Loucy (cell line): ENCODE measurements at regions not wholly inside any gene's neighbourhood (a gene's known extent, or its start where the extent isn't known, plus 50 kb on each side); places are given as distances from the start of the nearest gene placed in this dataset.

Source experiments
- H2AFZ ChIP-seq: fragments of 200-600 bp; sonication (generic); 2 replicates; pipeline ENCODE4 v1.6.0; 2016; ENCODE audit warnings: antibody characterized with exemption, mild to moderate bottlenecking, low read length, moderate library complexity
- H3F3A ChIP-seq: fragments of 200-600 bp; 2 replicates; pipeline ENCODE4 v1.6.0; 2016; ENCODE audit warnings: antibody characterized with exemption, low read depth, mild to moderate bottlenecking
- H3K27me3 ChIP-seq: fragments of 200-600 bp; sonication (generic); 2 replicates; pipeline ENCODE4 v1.6.1; 2014; ENCODE audit warnings: low read length, mild to moderate bottlenecking; ENCODE audit not compliant: insufficient read depth, poor library complexity, severe bottlenecking
- H3K36me3 ChIP-seq: fragments of 200-600 bp; sonication (generic); 2 replicates; pipeline ENCODE4 v1.6.1; 2016; ENCODE audit warnings: low read length; ENCODE audit not compliant: insufficient read depth
- H3K4me1 ChIP-seq: fragments of 200-600 bp; sonication (generic); 2 replicates; pipeline ENCODE4 v1.5.1; 2014; ENCODE audit warnings: low read length, mild to moderate bottlenecking; ENCODE audit not compliant: insufficient read depth, poor library complexity, severe bottlenecking
- H3K4me2 ChIP-seq: fragments of 200-600 bp; sonication (generic); 2 replicates; pipeline ENCODE4 v1.6.0; 2014; ENCODE audit warnings: antibody characterized with exemption, low read length, low read depth, mild to moderate bottlenecking; ENCODE audit not compliant: poor library complexity, severe bottlenecking
- H3K4me3 ChIP-seq: fragments of 200-600 bp; sonication (generic); 2 replicates; pipeline ENCODE4 v1.5.1; 2014; ENCODE audit warnings: low read length, mild to moderate bottlenecking, mixed read lengths; ENCODE audit not compliant: poor library complexity, severe bottlenecking
- H3K79me2 ChIP-seq: fragments of 200-600 bp; sonication (generic); 2 replicates; pipeline ENCODE4 v1.6.1; 2014; ENCODE audit warnings: low read length; ENCODE audit not compliant: insufficient read depth
- H3K9ac ChIP-seq: fragments of 200-600 bp; sonication (generic); 2 replicates; pipeline ENCODE4 v1.6.0; 2014; ENCODE audit warnings: mild to moderate bottlenecking, low read depth, low read length, moderate library complexity; ENCODE audit not compliant: poor library complexity, severe bottlenecking
- H3K9me2 ChIP-seq: fragments of 200-600 bp; sonication (generic); replicated peaks from 2 replicates; pipeline ENCODE4 v1.6.1; 2016; ENCODE audit warnings: low read depth, low read length, mixed read lengths
- H3K9me3 ChIP-seq: fragments of 200-600 bp; sonication (generic); 2 replicates; pipeline ENCODE4 v1.6.1; 2014; ENCODE audit warnings: mild to moderate bottlenecking, antibody characterized with exemption, low read length, low read depth; ENCODE audit not compliant: insufficient read depth
- H4K20me1 ChIP-seq: fragments of 200-600 bp; sonication (generic); 2 replicates; pipeline ENCODE4 v1.6.0; 2014; ENCODE audit warnings: antibody characterized with exemption, low read length, mild to moderate bottlenecking; ENCODE audit not compliant: insufficient read depth, poor library complexity, severe bottlenecking
- CTCF ChIP-seq: fragments of 200-600 bp; sonication (generic); conservative IDR thresholded peaks from 2 replicates; pipeline ENCODE4 v1.5.1; 2014; ENCODE audit warnings: mild to moderate bottlenecking, antibody characterized with exemption, low read length
- EZH2phosphoT487 ChIP-seq: fragments of 200-600 bp; IDR thresholded peaks from 2 replicates; pipeline ENCODE4 v1.6.1; 2018; ENCODE audit warnings: antibody characterized with exemption, mild to moderate bottlenecking, moderate library complexity, borderline replicate concordance

- no peak overlapping the region for H2AFZ ChIP-seq
- H3K36me3 ChIP-seq: no peaks in the 10 kb centered on the region
- no peaks in the 10 kb centered on the region for H3K79me2 ChIP-seq
- H3K4me1 ChIP-seq: no peaks in the 10 kb centered on the region
- H3K9ac ChIP-seq: no peak overlapping the region
- no peak overlapping the region for H3K4me3 ChIP-seq
- no peaks in the 10 kb centered on the region for H3K27me3 ChIP-seq
- H3K9me2 ChIP-seq: no peaks in the 10 kb centered on the region
- H3F3A ChIP-seq: no peaks in the 10 kb centered on the region
- no peak overlapping the region for H3K4me2 ChIP-seq
- no peaks in the 10 kb centered on the region for H4K20me1 ChIP-seq
- no peak for TF ChIP-seq CTCF
- no peak for TF ChIP-seq EZH2phosphoT487
- no peaks in the 10 kb centered on the region for H3K9me3 ChIP-seq
These were observed 89.0 kb upstream of the NHS start for GRCh38 chrX:17285983-17286382.

- H2AFZ ChIP-seq: no peak overlapping the region
- H3K9me2 ChIP-seq: no peaks in the 10 kb centered on the region
- no peaks in the 10 kb centered on the region for H3K36me3 ChIP-seq
- no peak overlapping the region for H3K9ac ChIP-seq
- no peak overlapping the region for H3K4me2 ChIP-seq
- H3K4me1 ChIP-seq: no peaks in the 10 kb centered on the region
- H3K4me3 ChIP-seq: no peak overlapping the region
- H3K79me2 ChIP-seq: no peaks in the 10 kb centered on the region
- H3K9me3 ChIP-seq: no peaks in the 10 kb centered on the region
- H3K27me3 ChIP-seq: no peaks in the 10 kb centered on the region
- TF ChIP-seq CTCF (no peak), EZH2phosphoT487 (no peak)
- no peaks in the 10 kb centered on the region for H3F3A ChIP-seq
- no peaks in the 10 kb centered on the region for H4K20me1 ChIP-seq
These were observed 83.7 kb upstream of the NHS start for GRCh38 chrX:17291171-17291900.

GRCh38 chrX:17292111-17292527 is 82.9 kb upstream of the NHS start:
- Histone ChIP-seq H3K9ac (no peak overlapping the region), H4K20me1 (no peaks in the 10 kb centered on the region), H3K4me2 (no peak overlapping the region), H3K9me2 (no peaks in the 10 kb centered on the region), H3K79me2 (no peaks in the 10 kb centered on the region), H2AFZ (no peak overlapping the region), H3K27me3 (no peaks in the 10 kb centered on the region), H3K4me1 (no peaks in the 10 kb centered on the region), H3K9me3 (no peaks in the 10 kb centered on the region), H3K36me3 (no peaks in the 10 kb centered on the region), H3F3A (no peaks in the 10 kb centered on the region), H3K4me3 (no peak overlapping the region)
- TF ChIP-seq EZH2phosphoT487 (no peak), CTCF (no peak)
